GM21529 (cell line): ENCODE measurements at regions not wholly inside any gene's neighbourhood (a gene's known extent, or its start where the extent isn't known, plus 50 kb on each side); places are given as distances from the start of the nearest gene placed in this dataset.
"Not testable (repeated sequence)": the region's sequence is repeated elsewhere in the genome, so short reads cannot be mapped to it uniquely, and the experiment has no call there.

Source experiments
- ATAC-seq: cut with Tn5 transposase; IDR thresholded peaks from one replicate; pipeline ENCODE4 v1.9.1; 2021; ENCODE audit not compliant: unreplicated experiment

GRCh38 chr4:58413849-58414248 is 1303.7 kb upstream of the IGFBP7 start:
- ATAC-seq: no peak

GRCh38 chr4:58411904-58412303 is 1301.7 kb upstream of the IGFBP7 start:
- no peak for ATAC-seq

- no peak for ATAC-seq
Measured at GRCh38 chr4:58406762-58407161, 1296.6 kb upstream of the IGFBP7 start.

- no peak for ATAC-seq
Measured at GRCh38 chr4:58368221-58368620, 1258.0 kb upstream of the IGFBP7 start.

GRCh38 chr4:58360354-58361133 is 1250.4 kb upstream of the IGFBP7 start:
- no peak for ATAC-seq

- ATAC-seq: no peak
Measured at GRCh38 chr4:58359590-58359989, 1249.4 kb upstream of the IGFBP7 start.

GRCh38 chr4:58357947-58358346 is 1247.8 kb upstream of the IGFBP7 start:
- ATAC-seq: no peak

GRCh38 chr4:58325070-58325469 is 1214.9 kb upstream of the IGFBP7 start:
- ATAC-seq: no peak

- ATAC-seq: no peak
Measured at GRCh38 chr4:58313444-58313843, 1203.3 kb upstream of the IGFBP7 start.

GRCh38 chr4:58303456-58303855 is 1193.3 kb upstream of the IGFBP7 start:
- no peak for ATAC-seq

- ATAC-seq: no peak
Measured at GRCh38 chr4:58301376-58301999, 1191.3 kb upstream of the IGFBP7 start.

GRCh38 chr4:58286335-58286734 is 1176.2 kb upstream of the IGFBP7 start:
- no peak for ATAC-seq

- ATAC-seq: not testable (repeated sequence)
Measured at GRCh38 chr4:58280928-58281327, 1170.7 kb upstream of the IGFBP7 start.

GRCh38 chr4:58275856-58276255 is 1165.7 kb upstream of the IGFBP7 start:
- no peak for ATAC-seq

- no peak for ATAC-seq
Measured at GRCh38 chr4:58274553-58274952, 1164.4 kb upstream of the IGFBP7 start.

GRCh38 chr4:58272311-58272710 is 1162.1 kb upstream of the IGFBP7 start:
- no peak for ATAC-seq

GRCh38 chr4:58265734-58266133 is 1155.5 kb upstream of the IGFBP7 start:
- no peak for ATAC-seq

GRCh38 chr4:58261526-58261925 is 1151.3 kb upstream of the IGFBP7 start:
- ATAC-seq: no peak

- ATAC-seq: no peak
Measured at GRCh38 chr4:58254291-58254690, 1144.1 kb upstream of the IGFBP7 start.

GRCh38 chr4:58252656-58253055 is 1142.5 kb upstream of the IGFBP7 start:
- no peak for ATAC-seq

GRCh38 chr4:58247792-58248191 is 1137.6 kb upstream of the IGFBP7 start:
- ATAC-seq: no peak

GRCh38 chr4:58225460-58225859 is 1115.3 kb upstream of the IGFBP7 start:
- no peak for ATAC-seq

GRCh38 chr4:58219179-58219578 is 1109.0 kb upstream of the IGFBP7 start:
- ATAC-seq: no peak
